Dendritic cell treated with granulocyte-macrophage colony-stimulating factor and Interleukin-4, amounts not matched to agents 40 ng/mL and 50 ng/mL, for 4 days (primary cell): ENCODE measurements at regions not wholly inside any gene's neighbourhood (a gene's known extent, or its start where the extent isn't known, plus 50 kb on each side); places are given as distances from the start of the nearest gene placed in this dataset.
A peak's percentile ranks its signal among the peaks of the same experiment; 100 is the strongest.

ENCODE experiments used
- H3K27ac Mint-ChIP-seq: one replicate; pipeline ENCODE4 v1.8.0; 2022; ENCODE audit warnings: mild to moderate bottlenecking, mixed read lengths
- H3K27me3 Mint-ChIP-seq: one replicate; pipeline ENCODE4 v1.8.0; 2022; ENCODE audit warnings: mild to moderate bottlenecking, mixed read lengths
- H3K36me3 Mint-ChIP-seq: one replicate; pipeline ENCODE4 v1.8.0; 2022; ENCODE audit warnings: low read depth, mixed read lengths
- H3K4me1 Mint-ChIP-seq: one replicate; pipeline ENCODE4 v1.8.0; 2022; ENCODE audit warnings: low read depth, mixed read lengths
- H3K4me3 Mint-ChIP-seq: one replicate; pipeline ENCODE4 v1.8.0; 2022; ENCODE audit warnings: mild to moderate bottlenecking, moderate library complexity, mixed read lengths
- H3K9me3 Mint-ChIP-seq: one replicate; pipeline ENCODE4 v1.8.0; 2022; ENCODE audit warnings: mixed read lengths
- intact Hi-C: fragments of 100-400 bp; cut with micrococcal nuclease; formaldehyde crosslinking; loops from one replicate; pipeline ENCODE4 v1.15.0; 2022

DNA sequence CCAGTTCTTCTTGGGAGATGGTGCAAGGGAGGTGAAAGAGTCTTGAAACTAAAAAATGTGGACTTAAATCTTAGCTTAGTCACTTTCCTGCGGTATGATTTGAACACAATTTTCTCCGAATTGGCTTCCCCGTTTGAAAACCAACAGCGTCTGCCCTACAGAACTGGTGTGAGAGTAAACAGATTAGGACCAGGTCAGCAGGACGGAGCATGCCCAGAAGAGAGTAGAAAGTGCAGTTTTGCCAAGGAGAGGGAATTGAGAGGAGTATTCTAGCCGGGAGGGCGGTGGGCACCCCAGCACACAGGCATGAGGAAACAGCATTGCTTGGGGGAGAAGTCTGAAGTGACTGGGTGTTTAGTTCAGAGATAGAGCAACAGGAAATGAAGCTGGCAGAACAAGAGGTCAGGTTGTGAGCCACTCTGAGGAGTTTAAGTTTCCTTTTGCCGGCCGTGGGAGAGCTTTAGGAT is 927.1 kb downstream of the VRK1 start:
- Mint-ChIP-seq H3K36me3 (no peaks in the 10 kb centered on the region), H3K4me3 (peak overlapping the region; percentile 56), H3K27ac (peak overlapping the region; percentile 11), H3K4me1 (peaks cover 12% of the 10 kb centered on the region), H3K27me3 (peaks cover 2% of the 10 kb centered on the region), H3K9me3 (no peaks in the 10 kb centered on the region)
- intact Hi-C loops, result no loop called here

GRCh38 chr14:97726676-97727075 is 929.5 kb downstream of the VRK1 start:
- Mint-ChIP-seq H3K9me3 (no peaks in the 10 kb centered on the region), H3K27ac (no peak overlapping the region), H3K4me1 (peaks cover 12% of the 10 kb centered on the region), H3K36me3 (no peaks in the 10 kb centered on the region), H3K27me3 (peaks cover 2% of the 10 kb centered on the region), H3K4me3 (no peak overlapping the region)
- intact Hi-C loops, result no loop called here

DNA sequence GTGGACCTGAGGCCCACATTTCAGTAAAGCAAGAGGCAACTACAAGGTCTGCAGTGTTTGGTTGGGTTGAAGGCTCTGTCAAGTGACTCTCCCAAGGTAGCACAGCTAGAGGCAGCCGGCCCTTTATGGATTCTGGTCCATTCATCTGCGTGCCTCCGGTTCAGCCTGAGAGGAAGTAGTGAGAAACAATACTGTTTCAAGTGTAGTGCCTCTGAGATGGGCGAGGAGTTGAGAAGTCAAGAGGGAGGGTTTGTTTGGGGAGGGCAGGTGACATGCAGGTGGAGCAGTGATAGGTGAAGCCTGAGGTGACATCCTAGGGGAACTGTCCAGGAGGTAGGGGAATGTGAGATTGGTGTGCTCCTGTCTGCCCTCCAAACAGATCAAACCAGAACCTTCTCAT is 933.5 kb downstream of the VRK1 start:
- no peak overlapping the region for H3K27ac Mint-ChIP-seq
- no peaks in the 10 kb centered on the region for H3K27me3 Mint-ChIP-seq
- intact Hi-C loops, result no loop called here
- no peaks in the 10 kb centered on the region for H3K9me3 Mint-ChIP-seq
- H3K4me1 Mint-ChIP-seq, result no peaks in the 10 kb centered on the region
- H3K36me3 Mint-ChIP-seq, result no peaks in the 10 kb centered on the region
- no peak overlapping the region for H3K4me3 Mint-ChIP-seq

- H3K27me3 Mint-ChIP-seq, result no peaks in the 10 kb centered on the region
- intact Hi-C loops, result no loop called here
- H3K36me3 Mint-ChIP-seq, result no peaks in the 10 kb centered on the region
- H3K27ac Mint-ChIP-seq, result no peak overlapping the region
- H3K9me3 Mint-ChIP-seq, result no peaks in the 10 kb centered on the region
- no peak overlapping the region for H3K4me3 Mint-ChIP-seq
- no peaks in the 10 kb centered on the region for H3K4me1 Mint-ChIP-seq
Measured at GRCh38 chr14:97731800-97732199, 934.6 kb downstream of the VRK1 start.

DNA sequence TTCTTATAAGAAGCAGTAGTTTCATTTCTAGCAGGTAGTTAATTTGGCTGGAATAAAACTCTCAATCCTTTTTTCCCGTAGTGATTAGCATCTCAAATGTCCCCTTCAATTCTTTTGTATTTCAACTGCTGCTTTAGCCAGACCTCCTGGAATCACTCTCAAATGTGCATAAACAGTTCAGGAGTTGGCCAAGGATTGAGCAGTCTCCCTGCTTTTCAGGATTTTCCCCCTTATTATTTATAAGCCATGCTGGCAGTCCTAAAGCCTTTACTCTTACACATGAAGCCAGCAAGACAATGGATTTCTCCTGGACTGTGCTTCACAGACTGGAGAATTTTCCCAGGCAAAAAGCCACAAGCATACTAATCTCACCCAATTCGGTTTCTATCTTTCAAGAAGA is 950.1 kb downstream of the VRK1 start:
- H3K36me3 Mint-ChIP-seq, result no peaks in the 10 kb centered on the region
- no peaks in the 10 kb centered on the region for H3K27me3 Mint-ChIP-seq
- H3K9me3 Mint-ChIP-seq, result peaks cover 10% of the 10 kb centered on the region
- no peak overlapping the region for H3K27ac Mint-ChIP-seq
- H3K4me1 Mint-ChIP-seq, result no peaks in the 10 kb centered on the region
- no peak overlapping the region for H3K4me3 Mint-ChIP-seq
- intact Hi-C loops, result no loop called here

DNA sequence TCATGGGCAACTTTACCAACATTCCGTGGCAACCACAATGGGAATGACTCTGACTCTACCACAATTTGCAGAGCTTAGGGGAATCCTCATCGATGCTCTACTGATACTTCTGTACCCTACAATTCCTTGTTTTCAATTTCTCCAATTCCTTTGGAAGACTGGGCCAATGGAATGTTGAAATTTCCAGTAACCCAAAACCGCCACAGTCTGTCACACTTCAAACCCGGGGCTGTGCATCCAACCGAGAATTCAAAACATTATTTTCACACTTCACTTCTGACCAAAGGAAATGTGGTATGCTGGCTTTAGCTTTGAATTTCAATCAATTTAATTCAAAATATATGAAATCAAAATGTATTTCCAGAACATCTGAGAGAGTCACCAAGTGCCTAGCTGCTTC is 951.4 kb downstream of the VRK1 start:
- Mint-ChIP-seq H3K4me1 (no peaks in the 10 kb centered on the region), H3K27ac (no peak overlapping the region), H3K4me3 (no peak overlapping the region), H3K36me3 (no peaks in the 10 kb centered on the region), H3K9me3 (peaks cover 10% of the 10 kb centered on the region), H3K27me3 (no peaks in the 10 kb centered on the region)
- intact Hi-C loops, result no loop called here

GRCh38 chr14:97757491-97757890 is 960.3 kb downstream of the VRK1 start:
- intact Hi-C loops, result no loop called here
- Mint-ChIP-seq H3K9me3 (no peaks in the 10 kb centered on the region), H3K4me1 (no peaks in the 10 kb centered on the region), H3K27me3 (no peaks in the 10 kb centered on the region), H3K4me3 (no peak overlapping the region), H3K36me3 (no peaks in the 10 kb centered on the region), H3K27ac (no peak overlapping the region)

GRCh38 chr14:97760050-97760449 is 962.9 kb downstream of the VRK1 start:
- no peak overlapping the region for H3K4me3 Mint-ChIP-seq
- H3K27me3 Mint-ChIP-seq, result no peaks in the 10 kb centered on the region
- intact Hi-C loops, result no loop called here
- no peaks in the 10 kb centered on the region for H3K36me3 Mint-ChIP-seq
- no peaks in the 10 kb centered on the region for H3K9me3 Mint-ChIP-seq
- no peak overlapping the region for H3K27ac Mint-ChIP-seq
- no peaks in the 10 kb centered on the region for H3K4me1 Mint-ChIP-seq

GRCh38 chr14:97762386-97762785 is 965.2 kb downstream of the VRK1 start:
- intact Hi-C loops, result no loop called here
- Mint-ChIP-seq H3K4me3 (no peak overlapping the region), H3K27ac (no peak overlapping the region), H3K4me1 (no peaks in the 10 kb centered on the region), H3K9me3 (no peaks in the 10 kb centered on the region), H3K27me3 (no peaks in the 10 kb centered on the region), H3K36me3 (no peaks in the 10 kb centered on the region)

DNA sequence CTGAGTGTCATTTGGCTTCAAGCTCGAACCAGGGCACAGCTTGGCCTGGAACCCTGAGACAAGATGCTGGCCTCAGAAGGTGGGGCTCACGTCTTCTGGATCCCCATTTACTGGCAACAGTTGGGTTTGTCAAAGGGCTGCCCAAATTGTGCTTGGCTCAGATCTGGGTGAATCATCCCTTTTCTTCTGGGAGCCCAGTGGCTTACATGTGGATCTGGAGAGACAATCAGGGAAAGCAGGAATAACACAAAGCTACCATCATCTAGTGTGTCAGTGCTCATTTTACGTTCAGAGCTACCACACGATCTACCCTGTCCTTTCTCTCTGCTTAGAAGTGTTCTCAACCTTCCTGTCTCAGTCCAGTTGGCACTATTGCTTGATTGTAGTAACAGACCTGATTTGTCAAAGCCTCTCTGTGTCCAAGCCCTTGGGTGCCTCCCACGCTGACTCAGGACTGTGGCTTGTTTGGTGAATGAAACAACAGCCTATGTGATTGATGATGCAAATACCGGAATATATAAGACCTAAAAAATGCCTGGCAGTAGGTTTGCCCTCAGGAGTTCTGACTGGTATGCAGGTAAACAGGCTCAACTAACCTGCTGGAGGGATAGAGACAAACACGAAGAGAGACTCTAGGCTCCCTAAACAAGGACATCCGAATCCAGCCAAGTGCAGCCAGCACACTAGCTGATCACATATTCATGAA is 974.3 kb downstream of the VRK1 start:
- Mint-ChIP-seq H3K27ac (no peak overlapping the region), H3K4me1 (no peaks in the 10 kb centered on the region), H3K36me3 (no peaks in the 10 kb centered on the region), H3K27me3 (no peaks in the 10 kb centered on the region), H3K4me3 (no peak overlapping the region), H3K9me3 (no peaks in the 10 kb centered on the region)
- intact Hi-C loops, result no loop called here

DNA sequence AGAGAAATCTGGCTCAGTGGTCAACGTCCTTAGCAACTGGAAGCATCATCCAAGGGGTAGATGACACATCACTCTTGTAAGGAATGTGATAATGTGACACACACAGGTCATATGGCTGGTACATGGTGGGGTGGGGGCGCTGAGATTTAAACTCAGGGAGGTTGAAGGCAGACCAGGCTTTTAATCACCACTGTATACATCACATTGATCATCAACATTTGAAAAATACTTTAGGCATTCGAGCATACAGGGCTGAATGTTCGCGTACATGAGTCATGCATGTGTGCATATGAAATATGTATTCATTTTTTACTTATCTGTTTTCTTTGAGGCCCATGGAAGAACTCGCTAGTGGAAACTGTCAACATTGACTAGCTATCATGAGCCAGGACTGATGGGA is 976.4 kb downstream of the VRK1 start:
- no peaks in the 10 kb centered on the region for H3K36me3 Mint-ChIP-seq
- H3K9me3 Mint-ChIP-seq, result no peaks in the 10 kb centered on the region
- no peaks in the 10 kb centered on the region for H3K27me3 Mint-ChIP-seq
- no peaks in the 10 kb centered on the region for H3K4me1 Mint-ChIP-seq
- no peak overlapping the region for H3K27ac Mint-ChIP-seq
- intact Hi-C loops, result no loop called here
- H3K4me3 Mint-ChIP-seq, result no peak overlapping the region

DNA sequence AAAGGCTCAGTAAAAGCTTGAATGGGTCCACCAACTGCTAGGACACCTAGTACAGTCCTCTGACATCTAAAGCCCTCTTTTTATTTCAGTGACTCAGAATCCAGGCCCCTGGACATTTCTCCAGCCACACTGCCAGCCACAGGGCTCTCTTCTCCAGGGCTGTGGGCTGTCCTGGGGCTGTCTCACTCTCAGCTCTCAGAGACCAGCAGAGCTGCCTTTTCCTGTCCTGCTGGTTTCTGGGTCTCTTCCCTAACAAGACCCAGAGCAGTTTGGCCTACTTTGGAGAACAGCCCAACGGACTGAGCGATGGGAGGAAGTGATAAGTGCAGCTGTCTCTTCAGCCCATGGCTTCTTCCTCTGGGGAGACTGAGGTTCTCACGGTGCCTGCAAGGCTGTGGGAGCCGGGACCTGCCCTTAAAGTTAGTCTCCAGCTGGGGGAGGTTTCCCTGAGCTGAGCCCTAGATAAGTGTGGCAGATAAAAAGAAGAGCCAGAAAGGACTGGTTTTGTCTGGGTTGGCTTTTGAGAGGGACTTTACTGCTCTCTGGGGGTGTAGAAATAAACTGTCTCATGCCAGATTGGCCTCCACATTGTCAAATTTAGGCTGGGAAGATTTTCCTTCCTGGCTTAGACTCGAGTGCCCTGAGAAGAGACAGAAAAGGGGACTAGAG is 979.8 kb downstream of the VRK1 start:
- no peak overlapping the region for H3K27ac Mint-ChIP-seq
- no peaks in the 10 kb centered on the region for H3K4me1 Mint-ChIP-seq
- no peaks in the 10 kb centered on the region for H3K27me3 Mint-ChIP-seq
- intact Hi-C loops, result no loop called here
- H3K9me3 Mint-ChIP-seq, result no peaks in the 10 kb centered on the region
- H3K36me3 Mint-ChIP-seq, result no peaks in the 10 kb centered on the region
- H3K4me3 Mint-ChIP-seq, result no peak overlapping the region

GRCh38 chr14:97777622-97778355 is 980.6 kb downstream of the VRK1 start:
- Mint-ChIP-seq H3K4me3 (no peak overlapping the region), H3K36me3 (no peaks in the 10 kb centered on the region), H3K27me3 (no peaks in the 10 kb centered on the region), H3K9me3 (no peaks in the 10 kb centered on the region), H3K27ac (no peak overlapping the region), H3K4me1 (no peaks in the 10 kb centered on the region)
- intact Hi-C loops, result no loop called here

GRCh38 chr14:97779140-97779539 is 982.0 kb downstream of the VRK1 start:
- no peaks in the 10 kb centered on the region for H3K27me3 Mint-ChIP-seq
- no peaks in the 10 kb centered on the region for H3K36me3 Mint-ChIP-seq
- intact Hi-C loops, result no loop called here
- no peaks in the 10 kb centered on the region for H3K4me1 Mint-ChIP-seq
- no peak overlapping the region for H3K4me3 Mint-ChIP-seq
- no peak overlapping the region for H3K27ac Mint-ChIP-seq
- H3K9me3 Mint-ChIP-seq, result no peaks in the 10 kb centered on the region
